ENCODE measurements at regions not wholly inside any gene's neighbourhood (a gene's known extent, or its start where the extent isn't known, plus 50 kb on each side); places are given as distances from the start of the nearest gene placed in this dataset.

DNA sequence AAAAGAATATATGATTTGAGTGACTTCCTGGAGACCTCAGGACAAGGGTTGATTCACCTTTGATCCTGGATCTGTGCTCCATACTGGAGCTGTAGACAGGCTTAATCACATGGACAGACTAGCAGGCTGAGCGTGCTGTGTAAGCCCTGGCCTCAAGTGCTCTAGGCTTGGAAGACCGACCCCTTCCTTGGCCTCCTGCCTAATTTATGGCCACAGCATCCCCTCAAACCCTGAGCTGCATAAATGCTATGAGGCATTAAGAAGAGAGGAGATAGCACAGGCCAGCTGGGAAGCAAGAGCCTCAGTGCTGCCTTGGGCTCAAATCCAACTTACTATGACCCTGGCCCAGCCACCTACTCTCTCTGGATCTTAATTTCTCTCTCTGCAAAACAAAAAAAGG is 385.1 kb downstream of the BUD13 start:
- TF ChIP-seq, protein P1, sequence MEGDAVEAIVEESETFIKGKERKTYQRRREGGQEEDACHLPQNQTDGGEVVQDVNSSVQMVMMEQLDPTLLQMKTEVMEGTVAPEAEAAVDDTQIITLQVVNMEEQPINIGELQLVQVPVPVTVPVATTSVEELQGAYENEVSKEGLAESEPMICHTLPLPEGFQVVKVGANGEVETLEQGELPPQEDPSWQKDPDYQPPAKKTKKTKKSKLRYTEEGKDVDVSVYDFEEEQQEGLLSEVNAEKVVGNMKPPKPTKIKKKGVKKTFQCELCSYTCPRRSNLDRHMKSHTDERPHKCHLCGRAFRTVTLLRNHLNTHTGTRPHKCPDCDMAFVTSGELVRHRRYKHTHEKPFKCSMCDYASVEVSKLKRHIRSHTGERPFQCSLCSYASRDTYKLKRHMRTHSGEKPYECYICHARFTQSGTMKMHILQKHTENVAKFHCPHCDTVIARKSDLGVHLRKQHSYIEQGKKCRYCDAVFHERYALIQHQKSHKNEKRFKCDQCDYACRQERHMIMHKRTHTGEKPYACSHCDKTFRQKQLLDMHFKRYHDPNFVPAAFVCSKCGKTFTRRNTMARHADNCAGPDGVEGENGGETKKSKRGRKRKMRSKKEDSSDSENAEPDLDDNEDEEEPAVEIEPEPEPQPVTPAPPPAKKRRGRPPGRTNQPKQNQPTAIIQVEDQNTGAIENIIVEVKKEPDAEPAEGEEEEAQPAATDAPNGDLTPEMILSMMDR (CRISPR knock-in tag; IDR thresholded peaks at IDR 0.05) = no peak
- TF ChIP-seq TCF7L2 (IDR thresholded peaks at IDR 0.05; ENCODE audit: low read depth, low read length) (no peak), MXD4 (CRISPR knock-in tag; IDR thresholded peaks at IDR 0.05) (no peak), FOXA3 (CRISPR knock-in tag; IDR thresholded peaks at IDR 0.05) (no peak), HCFC1 (IDR thresholded peaks at IDR 0.05; ENCODE audit: low read depth, low read length) (no peak), ZNF558 (CRISPR knock-in tag; IDR thresholded peaks at IDR 0.05; ENCODE audit: borderline replicate concordance) (no peak), JUND (CRISPR knock-in tag; IDR thresholded peaks at IDR 0.05) (no peak), ZSCAN21 (CRISPR knock-in tag; IDR thresholded peaks at IDR 0.05; ENCODE audit: borderline replicate concordance) (no peak), MAZ (IDR thresholded peaks at IDR 0.05; ENCODE audit: borderline replicate concordance, low read depth, low read length) (no peak), MAZ (CRISPR knock-in tag; IDR thresholded peaks at IDR 0.05; ENCODE audit: low read depth) (no peak), EP300 (IDR thresholded peaks at IDR 0.05; ENCODE audit: low read depth in 2 of 2, low read length in 2 of 2) (no peak), EP300 (CRISPR knock-in tag; IDR thresholded peaks at IDR 0.05; ENCODE audit: borderline replicate concordance) (no peak)

Measured in HepG2 (cell line).